Heart left ventricle (tissue), 16 donors: ENCODE measurements at regions not wholly inside any gene's neighbourhood (a gene's known extent, or its start where the extent isn't known, plus 50 kb on each side); places are given as distances from the start of the nearest gene placed in this dataset.

ENCODE experiments used
- ATAC-seq, 4 donors: fragments of 200-7000 bp; cut with Tn5 transposase; one replicate each; pipeline ENCODE4 v1.9.1; 2020 to 2022; ENCODE audit warnings: moderate library complexity in 4 of 4, mild to moderate bottlenecking in 3 of 4, moderate number of reproducible peaks in 1 of 4
- DNase-seq, 5 donors: peaks; one replicate each; pipeline ENCODE4 v3.0.0-alpha.2; 2020
- H3K27ac ChIP-seq, 12 donors: fragments of 200-600 bp; sonication (generic) in 4 of 12; one replicate each; pipeline versions ENCODE4 v1.5.0 to v1.8.0; 2016 to 2022; ENCODE audit warnings: mild to moderate bottlenecking in 2 of 12
- H3K27me3 ChIP-seq, 9 donors: fragments of 200-600 bp; sonication (generic) in 2 of 9; one replicate each; pipeline versions ENCODE4 v1.5.1 to v1.8.0; 2016 to 2022; ENCODE audit warnings: mild to moderate bottlenecking in 3 of 9
- H3K36me3 ChIP-seq, 9 donors: fragments of 200-600 bp; sonication (generic) in 2 of 9; one replicate each; pipeline versions ENCODE4 v1.5.0 to v1.8.0; 2018 to 2022; ENCODE audit warnings: mild to moderate bottlenecking in 2 of 9
- H3K4me1 ChIP-seq, 12 donors: fragments of 200-600 bp; sonication (generic) in 4 of 12; one replicate each; pipeline versions ENCODE4 v1.5.0 to v1.8.0; 2016 to 2022; ENCODE audit warnings: mild to moderate bottlenecking in 3 of 12
- H3K4me3 ChIP-seq, 12 donors: fragments of 200-600 bp; sonication (generic) in 4 of 12; one replicate each; pipeline versions ENCODE4 v1.5.0 to v1.8.0; 2017 to 2022; ENCODE audit warnings: mild to moderate bottlenecking in 9 of 12, moderate library complexity in 4 of 12
- H3K9me3 ChIP-seq, 12 donors: fragments of 200-600 bp; sonication (generic) in 4 of 12; one replicate each; pipeline versions ENCODE4 v1.5.0 to v1.8.0; 2016 to 2022; ENCODE audit warnings: mild to moderate bottlenecking in 1 of 12
- CTCF ChIP-seq, 12 donors: fragments of 200-600 bp; sonication (generic) in 4 of 12; IDR thresholded peaks; one replicate each; pipeline versions ENCODE4 v1.5.0 to v1.8.0; 2018 to 2022; ENCODE audit warnings: antibody characterized with exemption in 12 of 12, mild to moderate bottlenecking in 5 of 12
- POLR2A ChIP-seq, 2 donors: fragments of 450-650 bp; IDR thresholded peaks; one replicate each; pipeline ENCODE4 v1.6.1; 2017; ENCODE audit warnings: antibody characterized with exemption in 2 of 2, mild to moderate bottlenecking in 2 of 2, moderate library complexity in 2 of 2
- WGBS, 4 donors: extraction: QIAGEN DNeasy Blood & Tissue Kit in 2 of 4; methylation state at CpG; one replicate each; pipeline versions ENCODE4 v1.1.5 to v1.1.7; 2013 to 2018; 5-methylcytosine and 5-hydroxymethylcytosine counted together
- intact Hi-C, 10 donors: fragments of 100-400 bp; cut with DNase I; formaldehyde crosslinking; loops; one replicate each; pipeline versions ENCODE4 v1.11.1 to v1.14.2; 2022
- donor health status: ischemic (EF 13 %, LVEDD 7.1; RV severe dilation, severe dysfunction).
- donor health status: healthy with polysubstance abuse.
- donor health status: DM: no; HTN: yes; CAD: no.
- donor health status: DM: no; HTN: no; CAD: no.
- donor health status: ischemic (EF 25% LVEDD 6.9; RV normal size, moderate dysfunction).
- donor health status: ischemic (EF 25% LVEDD 5.7; RV mildly dilated, moderate dysfunction).
- donor health status: healthy.
- donor health status: DM: yes; HTN: yes; CAD: no.
- donor health status: ischemic (EF 35%, LVEDD 5.7; RV mildly dilated, moderate dysfunction).
- donor health status: nonischemic (EF 11% LVEDD 7.7; RV severe dilation, severe dysfunction).
- donor health status: DM: yes; HTN: yes; CAD: no.
- donor health status: PGD.
- donor health status: ischemic (EF 29% LVEDD 5.4; RV normal size, mild dysfunction).
- donor health status: nonischemic (EF 23%, LVEDD 6.1; RV moderate dilation, normal function).

DNA sequence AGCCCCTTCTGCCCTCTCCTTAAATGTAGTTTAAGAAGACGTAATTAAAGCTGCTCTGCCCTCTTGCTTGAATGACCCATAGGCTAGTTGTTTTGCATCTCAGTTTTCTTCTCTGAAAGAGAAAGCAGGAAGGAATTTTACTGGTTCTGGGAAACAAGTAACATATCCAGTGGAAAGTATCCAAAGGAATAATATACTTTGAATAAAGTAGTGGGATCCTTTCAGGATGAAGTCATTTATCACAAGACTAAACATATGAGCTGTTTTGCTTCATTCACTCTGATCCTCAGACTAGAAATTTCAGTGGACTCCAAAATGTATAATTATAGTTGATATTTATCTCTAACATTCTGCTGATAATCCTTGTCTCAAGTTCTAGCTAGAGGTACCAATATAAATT lies 1297.6 kb upstream of the GOT2 start:
- TF ChIP-seq POLR2A (IDR thresholded peaks at IDR 0.05) (no peak), CTCF (IDR thresholded peaks at IDR 0.05) (no peak)
- no peak overlapping the region for H3K4me3 ChIP-seq
- H3K9me3 ChIP-seq = peaks cover 0 to 16% (median 0%) of the 10 kb centered on the region in 12 donors
- DNase-seq (no peak), ATAC-seq (no peak)
- H3K27me3 ChIP-seq = no peaks in the 10 kb centered on the region
- no peak overlapping the region for H3K27ac ChIP-seq
- H3K4me1 ChIP-seq = no peaks in the 10 kb centered on the region
- no peaks in the 10 kb centered on the region for H3K36me3 ChIP-seq
- WGBS, 4 donors = 72 to 100% (median 85%) methylated on average over 1 of the region's 1 CpG
- intact Hi-C loops = no loop called here

DNA sequence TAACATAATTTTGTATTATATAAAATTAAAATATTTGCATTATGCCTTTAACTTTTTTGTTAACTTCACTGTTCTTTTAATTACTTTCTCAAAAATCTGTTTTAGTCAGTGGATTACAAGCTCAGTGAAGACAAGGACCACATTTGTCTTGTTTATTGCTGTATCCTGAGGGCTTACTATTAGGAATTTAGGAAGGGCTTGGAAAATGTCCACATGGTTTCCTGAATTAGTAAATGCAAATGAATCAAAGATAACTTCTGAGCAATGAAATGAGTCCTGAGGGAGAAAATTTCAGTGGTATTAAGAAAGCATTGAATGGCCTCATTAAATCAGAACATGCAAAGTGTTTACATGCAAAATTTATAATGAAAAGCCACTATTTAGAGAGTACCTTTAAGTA lies 1293.2 kb upstream of the GOT2 start:
- H3K4me3 ChIP-seq = no peak overlapping the region
- no peaks in the 10 kb centered on the region for H3K36me3 ChIP-seq
- no peaks in the 10 kb centered on the region for H3K9me3 ChIP-seq
- intact Hi-C loops = loop anchor here in 1 of 10 donors (1.0 kb wide), 1 partner anchor 13 kb away; no protein-coding TSS in a partner anchor
- H3K27ac ChIP-seq = no peak overlapping the region
- TF ChIP-seq POLR2A (IDR thresholded peaks at IDR 0.05) = no peak
- no peak for TF ChIP-seq CTCF (IDR thresholded peaks at IDR 0.05)
- no peaks in the 10 kb centered on the region for H3K27me3 ChIP-seq
- no peak for DNase-seq
- H3K4me1 ChIP-seq = no peaks in the 10 kb centered on the region
- no peak for ATAC-seq

GRCh38 chr16:60013076-60013475 lies 1279.0 kb upstream of the GOT2 start:
- ATAC-seq = no peak

GRCh38 chr16:60001523-60001922 lies 1267.4 kb upstream of the GOT2 start:
- Histone ChIP-seq H3K4me1 (no peaks in the 10 kb centered on the region), H3K4me3 (no peak overlapping the region), H3K27ac (no peak overlapping the region), H3K27me3 (no peaks in the 10 kb centered on the region), H3K36me3 (no peaks in the 10 kb centered on the region), H3K9me3 (peaks cover 0 to 2% (median 0%) of the 10 kb centered on the region in 12 donors)
- DNase-seq (no peak), ATAC-seq (no peak)
- TF ChIP-seq POLR2A (IDR thresholded peaks at IDR 0.05) = no peak
- no peak for TF ChIP-seq CTCF (IDR thresholded peaks at IDR 0.05)
- WGBS, 4 donors = 51 to 72% (median 59%) methylated on average over 3 of the region's 3 CpGs
- intact Hi-C loops = no loop called here

More at GRCh38 chr16:60013076-60013475, 1279.0 kb upstream of the GOT2 start:
- Histone ChIP-seq H3K27me3 (no peaks in the 10 kb centered on the region), H3K4me1 (no peaks in the 10 kb centered on the region), H3K4me3 (no peak overlapping the region), H3K36me3 (no peaks in the 10 kb centered on the region), H3K27ac (no peak overlapping the region), H3K9me3 (peaks cover 0 to 4% (median 0%) of the 10 kb centered on the region in 12 donors)
- no peak for TF ChIP-seq POLR2A (IDR thresholded peaks at IDR 0.05)
- no peak for TF ChIP-seq CTCF (IDR thresholded peaks at IDR 0.05)
- WGBS, 4 donors = 77 to 90% (median 84%) methylated on average over 5 to 8 of the region's 8 CpGs
- intact Hi-C loops = no loop called here
- no peak for DNase-seq
